Aorta (tissue), 5 donors: ENCODE measurements at regions not wholly inside any gene's neighbourhood (a gene's known extent, or its start where the extent isn't known, plus 50 kb on each side); places are given as distances from the start of the nearest gene placed in this dataset.

ENCODE experiments used
- ATAC-seq: fragments of 200-7000 bp; cut with Tn5 transposase; one replicate; pipeline ENCODE4 v1.9.1; 2022; ENCODE audit warnings: moderate library complexity; ENCODE audit not compliant: low FRiP score
- DNase-seq, 2 donors: peaks; one replicate each; pipeline ENCODE4 v3.0.0-alpha.2; 2020
- H3K27ac ChIP-seq, 2 donors: one replicate each; pipeline ENCODE4 v1.5.1; 2013; ENCODE audit warnings: low read length in 2 of 2, mild to moderate bottlenecking in 2 of 2, moderate library complexity in 2 of 2, control low read depth in 1 of 2, inconsistent platforms in 1 of 2, low read depth in 1 of 2
- H3K27me3 ChIP-seq, 2 donors: one replicate each; pipeline ENCODE4 v1.6.1; 2013; ENCODE audit warnings: control low read depth in 1 of 2, low read length in 1 of 2, mild to moderate bottlenecking in 1 of 2, moderate library complexity in 1 of 2; ENCODE audit not compliant: insufficient read depth in 2 of 2, control insufficient read depth in 1 of 2
- H3K36me3 ChIP-seq, 2 donors: one replicate each; pipeline ENCODE4 v1.6.1; 2013; ENCODE audit warnings: control low read depth in 1 of 2, low read length in 1 of 2, mild to moderate bottlenecking in 1 of 2; ENCODE audit not compliant: insufficient read depth in 2 of 2, control insufficient read depth in 1 of 2
- H3K4me1 ChIP-seq, 2 donors: one replicate each; pipeline ENCODE4 v1.6.1; 2013; ENCODE audit warnings: low read length in 2 of 2, control low read depth in 1 of 2, mild to moderate bottlenecking in 1 of 2, moderate library complexity in 1 of 2; ENCODE audit not compliant: insufficient read depth in 2 of 2, control insufficient read depth in 1 of 2
- H3K4me3 ChIP-seq, 2 donors: one replicate each; pipeline ENCODE4 v1.5.1; 2013; ENCODE audit warnings: low read length in 2 of 2, control low read depth in 1 of 2, mild to moderate bottlenecking in 1 of 2
- H3K9me3 ChIP-seq: one replicate; pipeline ENCODE4 v1.6.1; 2013; ENCODE audit warnings: mild to moderate bottlenecking, low read length; ENCODE audit not compliant: control insufficient read depth
- WGBS, 2 donors: extraction: QIAGEN DNeasy Blood & Tissue Kit; methylation state at CpG; one replicate each; pipeline ENCODE4 v1.1.7; 2013; 5-methylcytosine and 5-hydroxymethylcytosine counted together
- intact Hi-C, 2 donors: fragments of 100-400 bp; cut with DNase I; formaldehyde crosslinking; loops; one replicate each; pipeline versions ENCODE4 v1.14.2 to v1.15.0; 2022
- donor health status: healthy with polysubstance abuse.
- donor health status: Bipolar disorder and iron deficiency.
- donor health status: DM: no; HTN: no; CAD: no.
- donor health status: DM: no; HTN: no; CAD: no.
- donor health status: DM: yes; HTN: yes; CAD: no.

- 56 to 64% methylated on average over 12 of the region's 12 CpGs for WGBS, 2 donors
Observed at GRCh38 chr7:51639661-51640334, 323.2 kb upstream of the COBL start.

GRCh38 chr7:51636503-51636902 lies 319.9 kb upstream of the COBL start:
- Histone ChIP-seq H3K36me3 (no peaks in the 10 kb centered on the region), H3K27me3 (no peaks in the 10 kb centered on the region), H3K4me1 (no peaks in the 10 kb centered on the region), H3K27ac (no peak overlapping the region), H3K4me3 (no peak overlapping the region), H3K9me3 (no peaks in the 10 kb centered on the region)
- DNase-seq (no peak), ATAC-seq (no peak)
- WGBS, 2 donors = 79 to 83% methylated on average over 2 to 3 of the region's 3 CpGs
- intact Hi-C loops = no loop called here

More at GRCh38 chr7:51639661-51640334, 323.2 kb upstream of the COBL start:
- Histone ChIP-seq H3K4me1 (no peaks in the 10 kb centered on the region), H3K9me3 (no peaks in the 10 kb centered on the region), H3K4me3 (no peak overlapping the region), H3K36me3 (no peaks in the 10 kb centered on the region), H3K27ac (no peak overlapping the region), H3K27me3 (no peaks in the 10 kb centered on the region)
- DNase-seq (no peak), ATAC-seq (no peak)
- intact Hi-C loops = no loop called here

GRCh38 chr7:51635775-51636174 lies 319.2 kb upstream of the COBL start:
- Histone ChIP-seq H3K27ac (no peak overlapping the region), H3K36me3 (no peaks in the 10 kb centered on the region), H3K27me3 (no peaks in the 10 kb centered on the region), H3K9me3 (no peaks in the 10 kb centered on the region), H3K4me3 (no peak overlapping the region), H3K4me1 (no peaks in the 10 kb centered on the region)
- WGBS, 2 donors = 84 to 85% methylated on average over 5 of the region's 5 CpGs
- intact Hi-C loops = no loop called here
- DNase-seq = no peak
- ATAC-seq = no peak

- ATAC-seq (no peak), DNase-seq (no peak)
- Histone ChIP-seq H3K4me3 (no peak overlapping the region), H3K27me3 (no peaks in the 10 kb centered on the region), H3K9me3 (no peaks in the 10 kb centered on the region), H3K36me3 (no peaks in the 10 kb centered on the region), H3K27ac (no peak overlapping the region), H3K4me1 (no peaks in the 10 kb centered on the region)
- WGBS, 2 donors = 59 to 70% methylated on average over 2 of the region's 2 CpGs
- intact Hi-C loops = no loop called here
Observed at GRCh38 chr7:51634538-51634937, 317.9 kb upstream of the COBL start.

GRCh38 chr7:51634025-51634424 lies 317.4 kb upstream of the COBL start:
- Histone ChIP-seq H3K27me3 (no peaks in the 10 kb centered on the region), H3K36me3 (no peaks in the 10 kb centered on the region), H3K4me1 (no peaks in the 10 kb centered on the region), H3K9me3 (no peaks in the 10 kb centered on the region), H3K4me3 (no peak overlapping the region), H3K27ac (no peak overlapping the region)
- intact Hi-C loops = no loop called here
- ATAC-seq (no peak), DNase-seq (no peak)
- 80 to 81% methylated on average over 2 of the region's 2 CpGs for WGBS, 2 donors

- Histone ChIP-seq H3K4me1 (no peaks in the 10 kb centered on the region), H3K4me3 (no peak overlapping the region), H3K27ac (no peak overlapping the region), H3K36me3 (no peaks in the 10 kb centered on the region), H3K9me3 (no peaks in the 10 kb centered on the region), H3K27me3 (no peaks in the 10 kb centered on the region)
- DNase-seq (no peak), ATAC-seq (no peak)
- 82 to 83% methylated on average over 6 of the region's 6 CpGs for WGBS, 2 donors
- intact Hi-C loops = no loop called here
Observed at GRCh38 chr7:51633596-51633995, 317.0 kb upstream of the COBL start.

- H3K9me3 ChIP-seq = no peaks in the 10 kb centered on the region
- no peak overlapping the region for H3K4me3 ChIP-seq
- 95 to 97% methylated on average over 1 of the region's 1 CpG for WGBS, 2 donors
- H3K27me3 ChIP-seq = no peaks in the 10 kb centered on the region
- no peaks in the 10 kb centered on the region for H3K36me3 ChIP-seq
- no peak overlapping the region for H3K27ac ChIP-seq
- no peak for ATAC-seq
- no peak for DNase-seq
- H3K4me1 ChIP-seq = no peaks in the 10 kb centered on the region
- intact Hi-C loops = no loop called here
Observed at GRCh38 chr7:51633006-51633405, 316.4 kb upstream of the COBL start.

- no peak for DNase-seq
- intact Hi-C loops = no loop called here
- WGBS, 2 donors = 94 to 96% methylated on average over 16 of the region's 16 CpGs
- Histone ChIP-seq H3K9me3 (no peaks in the 10 kb centered on the region), H3K4me1 (no peaks in the 10 kb centered on the region), H3K27ac (no peak overlapping the region), H3K4me3 (no peak overlapping the region), H3K36me3 (no peaks in the 10 kb centered on the region), H3K27me3 (no peaks in the 10 kb centered on the region)
- no peak for ATAC-seq
Observed at GRCh38 chr7:51630933-51631332, 314.3 kb upstream of the COBL start.

- Histone ChIP-seq H3K4me3 (no peak overlapping the region), H3K27ac (no peak overlapping the region), H3K27me3 (no peaks in the 10 kb centered on the region), H3K9me3 (no peaks in the 10 kb centered on the region), H3K4me1 (no peaks in the 10 kb centered on the region), H3K36me3 (no peaks in the 10 kb centered on the region)
- DNase-seq (no peak), ATAC-seq (no peak)
- intact Hi-C loops = no loop called here
- 80 to 85% methylated on average over 5 of the region's 5 CpGs for WGBS, 2 donors
Observed at GRCh38 chr7:51629206-51629605, 312.6 kb upstream of the COBL start.
